ENCODE measurements at regions not wholly inside any gene's neighbourhood (a gene's known extent, or its start where the extent isn't known, plus 50 kb on each side); places are given as distances from the start of the nearest gene placed in this dataset.

DNA sequence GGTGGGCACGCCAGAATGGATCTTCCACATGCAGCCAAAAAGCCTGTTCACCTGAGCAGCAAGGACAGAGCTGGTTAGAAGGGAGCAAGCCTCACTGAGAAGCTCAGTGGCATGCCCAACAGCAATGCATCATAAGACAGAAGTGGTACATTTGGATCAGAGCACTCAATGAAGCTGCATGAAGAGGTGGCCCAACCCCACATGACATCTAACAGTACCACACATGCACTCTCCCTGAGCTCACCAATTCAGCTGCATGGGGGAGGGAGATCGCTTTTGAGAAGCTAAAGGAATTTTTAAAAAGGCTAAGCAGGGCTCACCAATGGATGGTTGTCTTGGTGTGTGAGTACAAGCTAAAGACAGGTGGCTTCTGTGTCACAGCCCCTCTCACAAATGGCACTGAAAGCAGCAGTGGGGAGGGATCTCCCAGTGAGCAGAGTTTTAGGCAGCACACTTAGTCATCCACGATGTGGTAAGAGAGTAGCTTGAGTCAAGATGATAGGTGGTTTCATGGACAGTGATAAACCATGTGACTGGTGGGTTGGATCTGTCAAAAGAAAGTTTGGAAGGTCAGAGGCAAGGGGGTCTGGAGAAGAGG is 166.6 kb upstream of the TAB2 start:
- peak; percentile 53 for DNase-seq

DNA sequence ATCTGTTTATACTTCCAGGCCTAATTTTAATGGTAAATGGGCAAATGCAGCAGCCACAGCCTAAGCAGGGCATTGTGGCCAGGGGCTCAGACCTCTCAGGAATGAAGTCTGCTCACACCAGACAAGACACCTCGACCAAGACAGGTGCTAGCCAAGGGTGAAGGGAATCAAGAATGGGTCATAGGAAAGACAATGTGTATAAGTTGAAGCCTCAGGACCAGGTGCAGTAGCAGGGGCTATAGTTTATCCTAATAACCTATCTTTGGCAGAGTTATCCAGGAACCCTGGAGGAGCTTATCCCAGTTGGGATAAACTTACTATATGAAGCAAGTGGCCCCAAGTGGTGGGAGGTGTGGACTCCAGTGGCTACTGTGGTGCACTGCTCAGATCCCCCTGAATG is 165.0 kb upstream of the TAB2 start:
- DNase-seq = no peak

DNA sequence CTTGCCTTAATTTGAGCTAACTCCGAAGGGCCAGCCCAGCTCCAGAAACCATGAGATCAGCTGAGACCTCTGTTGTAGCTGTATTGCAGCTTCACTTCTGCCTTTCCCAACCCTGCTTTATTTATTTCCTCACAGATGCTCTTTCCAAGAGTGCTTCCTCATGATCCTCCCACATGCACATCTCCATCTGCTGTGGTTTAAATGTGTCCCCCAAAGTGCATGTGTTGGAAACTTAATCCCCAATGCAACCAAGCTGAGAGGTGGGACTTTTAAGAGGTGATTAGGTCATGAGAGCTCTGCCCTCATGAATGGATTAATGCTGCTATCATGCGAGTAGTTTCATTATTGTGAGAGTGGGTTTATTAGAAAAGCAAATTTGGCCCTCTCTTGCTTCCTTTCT is 164.4 kb upstream of the TAB2 start:
- DNase-seq = peak; percentile 82

GRCh38 chr6:149153693-149154092 is 163.8 kb upstream of the TAB2 start:
- peak; percentile 6 for DNase-seq

DNA sequence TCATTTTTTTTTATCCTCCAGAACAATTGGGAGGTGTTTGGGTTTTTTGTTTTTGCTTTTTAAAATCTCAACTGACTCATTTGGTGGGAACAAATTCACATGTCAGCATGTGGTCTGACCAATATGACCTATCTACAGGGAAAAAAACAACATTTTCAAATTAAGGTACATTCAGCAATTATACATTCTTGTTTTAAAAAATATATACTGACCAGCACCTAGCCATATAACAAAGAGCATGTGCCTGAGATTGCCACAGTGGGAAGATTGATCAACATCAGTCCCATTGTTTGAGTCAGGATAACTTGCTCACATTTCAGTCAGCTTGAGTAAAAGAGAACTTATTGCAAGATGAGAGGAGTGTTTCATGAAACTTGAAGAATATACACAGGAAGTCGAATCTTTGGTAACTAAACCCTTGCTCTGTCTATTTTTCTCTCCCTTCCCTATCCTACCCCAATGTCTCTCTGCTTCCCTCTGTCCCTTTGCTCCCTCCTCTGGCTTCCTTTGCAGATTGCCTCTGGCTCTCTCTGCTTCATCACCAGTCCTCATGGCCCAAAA is 163.2 kb upstream of the TAB2 start:
- peak; percentile 2 for DNase-seq

GRCh38 chr6:149157126-149157525 is 160.4 kb upstream of the TAB2 start:
- DNase-seq = no peak

DNA sequence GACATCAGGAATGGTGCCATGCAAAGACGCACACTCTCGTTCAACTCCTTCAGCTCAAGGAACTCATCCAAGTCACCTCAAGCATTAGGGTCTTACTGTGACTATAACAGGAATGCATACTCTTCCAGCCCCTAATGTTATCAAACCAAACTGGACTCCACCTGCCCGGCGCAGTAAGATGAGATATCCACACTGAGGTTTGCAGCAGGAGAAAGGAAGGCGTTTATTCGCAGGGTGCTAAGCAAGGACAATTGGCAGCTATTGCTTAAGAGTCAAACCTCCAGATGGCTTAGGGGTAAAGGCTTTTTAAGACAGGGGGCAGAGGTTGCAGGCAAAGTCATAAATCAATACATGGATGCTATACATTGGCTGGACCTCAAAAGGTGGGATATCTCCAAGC is 159.4 kb upstream of the TAB2 start:
- no peak for DNase-seq

- no peak for DNase-seq
Measured at GRCh38 chr6:149160943-149161342, 156.6 kb upstream of the TAB2 start.

- no peak for DNase-seq
Measured at GRCh38 chr6:149162924-149163323, 154.6 kb upstream of the TAB2 start.

GRCh38 chr6:149164199-149164750 is 153.2 kb upstream of the TAB2 start:
- peak; percentile 3 for DNase-seq

GRCh38 chr6:149166336-149166735 is 151.2 kb upstream of the TAB2 start:
- no peak for DNase-seq

GRCh38 chr6:149166747-149167146 is 150.8 kb upstream of the TAB2 start:
- DNase-seq = no peak

- peak; percentile 50 for DNase-seq
Measured at GRCh38 chr6:149168968-149169367, 148.5 kb upstream of the TAB2 start.

DNA sequence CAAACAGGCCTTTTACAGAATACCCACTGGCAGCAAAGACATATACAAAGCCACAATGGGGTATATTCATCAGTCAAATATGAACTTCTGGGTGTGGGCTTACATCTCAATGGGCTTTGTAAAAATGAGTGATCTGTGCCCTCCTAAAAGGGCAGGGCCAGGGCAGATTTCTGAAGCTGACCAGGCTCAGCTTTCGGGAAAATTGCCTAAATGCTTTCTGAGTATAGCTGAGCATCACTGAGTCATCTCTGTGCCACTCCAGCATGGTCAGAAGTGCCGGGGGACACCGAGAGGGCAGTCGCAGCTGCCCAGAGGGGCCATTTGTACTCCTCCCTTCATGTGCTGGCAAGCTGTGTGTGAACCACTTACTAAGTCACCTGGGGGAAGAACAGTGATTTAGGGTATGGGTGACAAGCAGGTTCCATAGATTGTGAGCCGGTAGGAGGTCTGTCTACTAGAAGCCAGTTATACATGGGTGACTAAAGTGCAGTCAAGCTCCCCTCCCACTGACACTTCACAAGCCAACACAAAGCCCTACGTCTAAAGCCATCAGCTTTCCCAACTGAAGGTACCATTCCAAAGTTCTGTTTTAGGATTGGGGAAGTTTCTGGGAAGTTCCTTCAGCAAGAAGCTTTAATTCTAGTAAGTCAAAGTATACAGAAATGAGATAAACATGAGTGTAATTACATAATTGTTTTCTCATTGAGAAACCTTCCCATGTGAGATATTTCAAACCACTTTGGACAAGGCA is 147.6 kb upstream of the TAB2 start:
- DNase-seq = no peak

DNA sequence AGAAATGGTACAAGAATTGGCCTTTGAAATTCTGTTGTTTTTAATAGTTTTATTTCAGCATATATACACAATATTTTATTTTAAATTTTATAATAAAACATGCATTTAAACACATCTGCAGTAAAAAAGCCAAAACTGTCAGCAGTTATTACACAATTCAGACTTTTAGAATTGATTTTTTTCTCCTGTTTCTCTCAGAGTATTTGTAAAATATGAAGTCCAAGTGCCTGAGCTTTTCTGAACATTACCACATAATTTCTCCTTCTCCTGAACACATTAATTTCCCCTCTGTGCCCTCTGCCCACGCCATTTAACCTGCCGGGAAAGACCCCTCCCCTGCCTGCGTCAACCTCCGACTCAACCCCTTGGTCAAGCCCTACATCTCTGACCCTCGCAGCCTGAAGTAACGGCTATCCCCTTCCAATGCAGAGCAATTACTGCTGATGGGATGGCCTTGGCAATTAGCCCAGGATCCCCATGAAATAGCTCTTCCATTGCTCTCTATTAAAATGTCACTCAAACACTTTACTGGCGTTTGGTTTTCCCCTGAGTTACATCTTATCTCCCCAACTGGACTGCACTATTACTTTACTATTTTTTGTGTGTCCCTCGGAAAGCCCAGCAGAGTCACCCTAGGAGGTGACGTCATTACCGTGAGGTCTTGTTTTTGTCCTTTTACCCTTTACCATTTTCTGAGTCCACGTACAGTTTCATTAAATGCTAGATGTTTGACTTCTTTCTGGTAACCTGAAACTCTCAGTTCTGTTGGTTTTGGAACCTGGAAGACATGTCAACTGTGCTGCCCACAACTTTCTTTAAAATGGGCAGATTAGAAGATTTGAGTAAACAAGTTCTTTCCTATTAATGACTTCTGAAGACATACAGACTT is 146.7 kb upstream of the TAB2 start:
- no peak for DNase-seq

DNA sequence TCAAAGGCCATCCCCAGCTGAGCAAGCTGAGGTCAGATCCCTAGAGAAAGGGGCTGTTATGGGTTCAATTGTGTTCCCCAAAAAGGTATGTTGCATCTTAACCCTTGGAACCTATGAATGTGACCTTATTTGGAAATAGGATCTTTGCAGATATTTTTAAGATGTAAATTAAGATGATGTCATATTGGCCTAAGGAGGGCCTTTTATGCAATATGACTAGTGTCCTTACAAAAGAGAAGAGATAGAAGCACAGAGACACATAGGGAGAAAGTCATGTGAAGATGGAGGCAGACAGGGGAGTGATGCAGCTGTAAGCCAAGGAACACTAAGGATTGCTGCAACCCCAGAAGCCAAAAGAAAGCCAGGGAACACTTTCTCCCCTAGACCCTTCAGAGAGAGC is 144.3 kb upstream of the TAB2 start:
- no peak for DNase-seq

- no peak for DNase-seq
Measured at GRCh38 chr6:149174962-149175361, 142.6 kb upstream of the TAB2 start.

- DNase-seq = no peak
Measured at GRCh38 chr6:149176971-149177667, 140.4 kb upstream of the TAB2 start.

DNA sequence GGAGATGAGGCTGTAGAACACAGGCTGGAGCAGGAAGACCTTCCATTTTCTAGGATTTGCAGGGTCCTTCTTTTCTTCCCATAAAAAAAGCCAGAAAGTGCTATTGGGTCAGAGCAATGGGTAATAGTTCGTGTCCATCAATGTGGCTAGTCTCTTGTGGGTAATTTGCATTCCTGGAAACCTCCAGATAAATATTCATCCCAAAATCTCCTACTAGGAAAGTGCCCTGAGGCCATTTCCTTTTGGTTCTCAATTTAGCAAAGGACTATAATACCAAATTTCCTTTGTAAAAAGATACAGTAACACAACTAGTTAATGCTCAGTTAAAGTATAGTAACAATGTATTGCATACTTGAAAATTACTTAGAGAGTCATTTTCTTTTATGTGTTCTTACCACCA is 138.1 kb upstream of the TAB2 start:
- DNase-seq = no peak

DNA sequence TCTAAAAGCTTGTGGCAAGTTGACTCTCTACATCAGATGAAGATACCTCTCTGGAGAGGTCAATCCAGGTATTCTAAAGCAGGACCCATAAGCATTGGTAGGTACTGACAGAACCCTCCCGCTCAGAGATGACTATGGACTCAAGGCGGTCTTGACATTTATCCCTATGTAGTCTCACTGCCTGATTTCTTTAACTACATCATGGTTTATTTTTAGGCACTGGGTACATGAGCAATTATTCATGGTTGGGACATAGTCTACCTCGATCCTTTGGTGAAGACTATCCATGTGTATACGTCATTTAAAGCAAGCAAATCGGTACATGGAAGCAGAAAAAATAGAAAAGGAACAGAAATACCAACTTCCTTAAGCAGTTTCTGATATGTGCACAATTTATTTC is 136.2 kb upstream of the TAB2 start:
- DNase-seq = no peak

DNA sequence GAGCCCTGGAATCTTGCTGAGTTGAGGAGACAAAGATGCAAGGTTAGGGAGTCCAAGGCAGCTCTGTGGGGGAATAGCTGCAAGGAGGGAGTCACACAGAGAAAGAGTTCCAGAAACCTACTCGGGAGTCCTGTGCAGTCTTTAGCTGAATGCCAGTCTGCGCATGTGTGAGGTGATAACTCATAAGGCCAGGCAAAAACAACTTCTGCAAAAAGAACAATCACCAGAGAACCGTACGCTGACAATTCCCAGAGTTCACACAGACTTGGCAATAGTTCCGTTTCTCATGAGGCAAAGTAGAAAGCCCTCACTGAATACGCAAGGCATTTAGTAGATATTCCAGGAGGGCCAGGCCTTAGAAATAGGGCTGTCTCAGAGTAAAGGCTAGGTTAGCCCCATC is 135.2 kb upstream of the TAB2 start:
- peak; percentile 28 for DNase-seq

- no peak for DNase-seq
Measured at GRCh38 chr6:149184523-149184922, 133.0 kb upstream of the TAB2 start.

All from MV-4-11 (cell line).